HG02798 (cell line): ENCODE measurements at regions not wholly inside any gene's neighbourhood (a gene's known extent, or its start where the extent isn't known, plus 50 kb on each side); places are given as distances from the start of the nearest gene placed in this dataset.

ENCODE experiments used
- ATAC-seq: cut with Tn5 transposase; IDR thresholded peaks from one replicate; pipeline ENCODE4 v1.9.1; 2021; ENCODE audit warnings: mild to moderate bottlenecking; ENCODE audit not compliant: unreplicated experiment, poor library complexity

DNA sequence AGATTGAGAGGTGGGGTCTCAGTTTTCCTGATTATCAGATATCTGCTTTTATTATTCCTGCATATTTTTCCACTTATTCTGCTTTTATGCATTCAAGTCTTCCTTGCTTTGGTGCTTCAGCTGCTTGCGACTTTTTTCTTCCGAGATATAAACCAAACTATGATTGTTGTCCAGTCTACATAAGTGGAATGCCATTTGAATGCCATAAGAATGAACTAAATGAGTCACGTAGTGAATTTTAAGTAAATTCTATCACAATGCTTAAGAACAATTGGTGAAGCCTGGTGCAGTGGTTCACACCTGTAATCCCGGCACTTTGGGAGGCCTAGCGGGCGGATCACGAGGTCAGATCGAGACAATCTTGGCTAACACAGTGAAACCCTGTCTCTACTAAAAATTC is 189.1 kb downstream of the PCDH18 start:
- ATAC-seq: no peak

DNA sequence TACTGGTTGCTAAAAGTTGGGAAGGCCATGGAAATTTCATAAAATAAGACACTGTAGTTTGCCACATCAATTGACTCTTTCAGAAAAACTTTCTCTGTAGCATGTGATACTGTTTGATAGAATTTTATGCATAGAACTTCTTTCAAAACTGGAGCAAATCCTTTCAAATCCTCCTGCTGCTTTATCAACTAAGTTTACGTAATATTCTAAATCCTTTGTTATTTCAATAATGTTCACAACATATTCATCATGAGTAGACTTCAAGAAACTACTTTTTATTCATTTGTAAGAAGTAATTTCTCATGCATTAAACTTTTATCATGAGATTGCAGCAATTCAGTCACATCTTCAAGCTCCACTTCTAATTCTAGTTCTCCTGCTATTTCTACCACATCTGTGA is 199.3 kb downstream of the PCDH18 start:
- no peak for ATAC-seq

GRCh38 chr4:137312257-137312656 is 220.0 kb downstream of the PCDH18 start:
- no peak for ATAC-seq

DNA sequence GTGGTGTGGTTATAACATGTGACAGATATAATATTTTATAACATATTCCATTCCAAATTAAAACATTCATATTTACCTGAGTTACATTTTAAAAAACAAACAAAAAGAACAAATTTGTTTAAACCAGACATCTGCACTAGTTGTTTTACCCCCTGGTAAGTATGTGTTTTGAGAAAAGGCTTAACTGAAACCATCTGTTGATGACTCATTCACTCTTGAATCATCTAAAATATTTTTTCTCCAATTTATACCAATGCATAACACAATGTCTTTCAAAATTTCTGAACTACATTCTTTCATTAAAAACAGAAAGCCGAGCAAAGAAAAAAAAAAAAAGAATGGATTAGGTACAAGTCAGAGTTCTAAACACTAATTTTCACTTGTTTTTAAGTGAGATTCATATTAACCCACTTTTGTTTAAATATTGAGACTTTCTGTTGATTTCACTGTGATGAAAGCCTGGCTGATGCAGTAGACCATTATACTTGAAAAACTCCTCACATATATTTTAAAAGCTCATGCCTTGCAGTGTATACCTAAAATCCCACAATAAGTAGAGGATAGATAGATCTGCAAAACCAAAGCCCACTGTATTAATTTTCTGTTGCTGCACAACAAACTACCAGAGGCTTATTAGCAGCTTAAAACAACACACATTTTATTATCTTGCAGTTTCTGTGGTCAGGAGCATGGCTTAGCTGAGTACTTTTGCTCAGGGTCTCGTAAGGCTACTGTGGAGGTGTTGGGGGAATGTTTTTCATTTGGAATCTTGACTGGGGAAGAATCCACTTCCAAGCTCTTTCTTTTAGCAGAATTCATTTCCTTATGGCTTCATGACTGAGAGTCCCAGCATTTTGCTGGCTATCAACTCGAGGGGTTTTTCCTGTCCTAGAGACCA is 221.5 kb downstream of the PCDH18 start:
- no peak for ATAC-seq

GRCh38 chr4:137310166-137310565 is 222.1 kb downstream of the PCDH18 start:
- ATAC-seq: no peak

GRCh38 chr4:137309424-137309823 is 222.9 kb downstream of the PCDH18 start:
- no peak for ATAC-seq

DNA sequence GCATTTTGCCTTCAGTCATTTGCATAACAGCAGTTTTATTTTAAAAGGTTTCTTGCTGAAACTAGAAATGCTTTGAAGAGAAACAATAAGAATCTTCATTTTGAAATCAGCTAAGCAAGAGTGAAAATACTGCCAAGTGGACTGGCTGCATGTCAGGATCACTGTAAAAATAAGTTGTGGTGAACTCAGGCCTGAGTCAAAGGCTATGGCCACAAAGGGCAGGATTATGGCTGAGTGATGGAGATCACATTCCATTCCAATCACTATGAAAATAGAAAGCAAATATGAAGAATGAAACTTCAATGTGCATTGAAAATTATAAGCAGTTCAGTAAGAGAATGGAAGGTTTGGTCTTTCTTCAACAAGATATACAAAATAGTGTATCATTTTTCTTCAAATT is 224.5 kb downstream of the PCDH18 start:
- no peak for ATAC-seq

DNA sequence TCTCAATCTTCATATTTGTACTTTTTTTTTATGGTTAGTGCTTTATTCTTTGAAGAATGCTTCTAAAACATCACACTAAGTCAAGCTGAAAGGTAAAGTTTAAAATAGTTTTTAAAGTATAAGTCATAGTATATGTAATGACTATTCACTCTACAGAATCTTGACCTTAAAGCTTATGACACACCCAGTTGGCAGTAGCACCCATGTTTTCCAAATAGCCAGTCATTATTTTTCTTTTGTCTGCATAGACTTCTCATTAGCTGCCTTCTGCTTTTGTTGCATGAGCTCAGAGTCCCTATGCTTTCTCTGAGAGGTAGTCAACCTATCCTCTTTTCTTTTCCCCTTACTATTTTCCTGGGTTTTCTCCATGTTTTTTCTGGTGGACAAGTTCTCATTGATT is 231.5 kb downstream of the PCDH18 start:
- ATAC-seq: no peak

- ATAC-seq: no peak
Observed at GRCh38 chr4:137299281-137299680, 233.0 kb downstream of the PCDH18 start.

DNA sequence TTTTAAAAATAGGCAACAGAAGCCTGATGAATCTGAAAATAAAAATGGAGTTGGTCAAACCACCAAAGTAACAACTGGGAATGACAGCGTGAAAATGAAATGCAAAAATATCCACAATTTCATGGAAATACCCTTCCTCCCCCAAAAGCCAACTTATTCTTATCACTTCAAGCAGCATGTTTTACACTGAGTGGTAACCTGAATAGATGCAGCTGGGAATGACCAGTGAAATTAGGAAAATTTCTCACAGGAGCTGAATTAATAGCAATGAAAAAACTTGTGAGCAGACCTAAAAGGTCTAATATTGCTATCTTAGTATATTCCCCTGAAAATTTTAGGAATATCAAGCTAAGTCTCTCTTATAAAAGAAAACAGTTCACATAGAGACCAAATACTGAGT is 239.0 kb downstream of the PCDH18 start:
- ATAC-seq: no peak

- ATAC-seq: no peak
Observed at GRCh38 chr4:137283737-137284136, 248.6 kb downstream of the PCDH18 start.

- no peak for ATAC-seq
Observed at GRCh38 chr4:137278431-137278830, 253.9 kb downstream of the PCDH18 start.

DNA sequence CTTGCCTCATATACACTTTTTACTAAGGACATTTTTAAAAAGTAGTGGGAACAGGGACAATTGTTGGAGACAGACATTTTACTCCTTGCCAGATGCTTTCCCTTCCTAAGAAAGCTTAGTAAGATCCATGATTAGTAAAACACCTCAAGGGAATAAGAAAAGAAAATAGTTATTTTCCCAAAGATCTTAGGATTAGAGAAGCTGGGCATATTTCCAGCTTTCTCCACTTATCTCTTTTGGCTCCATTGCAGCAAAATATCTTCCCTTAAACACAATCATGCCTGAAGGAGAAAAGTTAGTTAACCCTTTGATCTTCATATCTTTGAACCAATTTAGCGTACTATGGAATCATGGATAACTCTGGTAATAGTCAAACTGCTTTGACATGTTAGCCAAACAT is 257.9 kb downstream of the PCDH18 start:
- ATAC-seq: no peak

DNA sequence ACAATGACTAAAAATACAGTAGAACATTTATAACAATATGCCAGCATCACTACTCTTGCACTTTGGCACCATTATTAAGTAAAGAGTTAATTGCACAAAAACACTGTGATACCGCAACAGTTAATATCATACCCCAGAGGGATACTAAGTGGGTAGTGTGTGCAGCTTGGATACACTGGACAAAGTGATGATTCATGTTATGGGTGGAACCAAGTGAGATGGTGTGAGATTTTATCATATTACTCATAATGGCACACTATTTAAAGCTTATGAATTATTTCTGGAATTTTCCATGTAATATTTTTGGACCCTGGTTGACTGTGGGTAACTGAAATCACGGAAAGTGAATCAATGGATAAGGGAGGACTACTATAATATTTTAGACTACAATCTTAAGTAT is 265.3 kb downstream of the PCDH18 start:
- no peak for ATAC-seq

DNA sequence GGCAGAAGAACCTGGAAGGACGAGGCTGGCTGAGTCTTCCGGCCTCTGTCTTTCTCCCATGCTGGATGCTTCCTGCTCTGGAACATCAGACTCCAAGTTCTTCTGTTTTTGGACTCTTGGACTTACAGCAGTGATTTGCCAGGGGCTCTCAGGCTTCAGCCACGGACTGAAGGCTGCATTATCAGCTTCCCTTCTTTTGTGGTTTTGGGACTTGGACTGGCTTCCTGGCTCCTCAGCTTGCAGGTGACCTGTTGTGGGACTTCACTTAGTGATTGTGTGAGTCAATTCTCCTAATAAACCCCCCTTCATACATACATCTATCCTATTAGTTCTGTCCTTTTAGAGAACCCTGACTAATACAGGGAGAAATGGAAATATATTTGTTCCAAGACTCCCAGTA is 265.8 kb downstream of the PCDH18 start:
- no peak for ATAC-seq

- ATAC-seq: no peak
Observed at GRCh38 chr4:137263206-137263605, 269.1 kb downstream of the PCDH18 start.

DNA sequence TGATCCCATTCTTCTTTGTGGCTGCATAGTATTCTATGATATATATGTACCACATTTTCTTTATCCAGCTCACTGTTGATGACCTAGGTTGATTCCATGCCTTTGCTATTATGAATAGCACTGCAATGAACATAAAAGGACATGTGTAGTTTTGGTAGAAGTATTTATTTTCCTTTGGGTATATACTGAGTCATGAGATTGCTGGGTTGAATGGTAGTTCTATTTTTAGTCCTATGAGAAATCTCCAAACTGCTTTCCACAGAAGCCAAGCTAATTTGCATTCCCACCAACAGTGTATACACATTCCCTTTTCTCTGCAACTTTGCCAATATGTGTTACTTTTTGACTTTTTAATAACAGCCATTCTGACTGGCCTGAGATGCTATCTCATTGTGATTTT is 278.3 kb downstream of the PCDH18 start:
- ATAC-seq: no peak

- ATAC-seq: no peak
Observed at GRCh38 chr4:137249112-137249511, 283.2 kb downstream of the PCDH18 start.

DNA sequence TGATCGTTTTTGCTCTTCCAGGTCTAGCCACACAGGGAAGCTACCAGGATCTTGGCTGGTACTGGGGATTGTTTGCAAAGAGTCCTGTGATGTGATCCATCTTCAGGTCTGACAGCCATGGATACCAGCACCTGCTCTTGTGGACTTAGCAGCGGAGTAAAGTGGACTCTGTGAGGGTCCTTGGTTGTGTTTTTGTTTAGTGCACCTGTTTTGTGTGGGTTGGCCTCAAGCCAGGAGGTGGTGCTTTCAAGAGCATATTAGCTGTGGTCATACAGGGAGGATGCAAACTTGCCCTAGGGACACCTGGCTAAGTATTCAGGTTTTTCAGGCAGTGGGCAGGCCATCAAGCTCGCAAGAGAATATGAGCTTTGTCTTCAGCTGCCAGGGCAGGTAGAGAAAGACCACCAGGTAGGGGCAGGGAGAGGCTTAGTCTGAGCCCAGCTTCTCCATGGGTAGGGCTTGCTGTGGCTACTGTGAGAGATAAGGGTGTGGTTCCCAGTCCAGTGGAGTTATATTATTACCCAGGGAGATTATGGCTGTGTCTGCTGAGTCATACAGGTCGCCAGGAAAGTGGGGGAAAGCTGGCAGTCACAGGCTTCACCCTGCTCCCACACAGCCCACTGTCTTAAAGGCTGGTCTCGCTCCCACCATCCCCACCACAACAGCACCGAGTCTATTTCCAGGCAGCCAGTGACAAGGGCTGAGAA is 293.7 kb downstream of the PCDH18 start:
- ATAC-seq: no peak

DNA sequence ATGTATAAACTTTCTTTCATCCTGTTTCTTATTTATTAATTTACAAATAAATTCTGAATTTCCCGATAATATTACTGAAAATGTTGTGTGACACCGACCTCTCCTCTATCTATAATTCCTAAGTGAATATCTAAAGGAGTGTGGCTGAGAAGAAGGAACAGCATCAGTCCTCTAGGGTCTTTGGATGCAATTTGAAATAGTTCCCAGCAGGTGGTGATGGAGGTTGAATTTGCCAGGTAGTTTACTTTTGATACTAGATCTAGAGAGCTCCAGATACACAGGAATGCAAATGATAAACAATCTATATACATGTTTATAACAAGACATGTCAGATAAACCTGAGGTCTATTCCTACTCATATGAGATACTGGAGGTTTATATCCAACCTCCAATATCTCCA is 305.4 kb downstream of the PCDH18 start:
- no peak for ATAC-seq

DNA sequence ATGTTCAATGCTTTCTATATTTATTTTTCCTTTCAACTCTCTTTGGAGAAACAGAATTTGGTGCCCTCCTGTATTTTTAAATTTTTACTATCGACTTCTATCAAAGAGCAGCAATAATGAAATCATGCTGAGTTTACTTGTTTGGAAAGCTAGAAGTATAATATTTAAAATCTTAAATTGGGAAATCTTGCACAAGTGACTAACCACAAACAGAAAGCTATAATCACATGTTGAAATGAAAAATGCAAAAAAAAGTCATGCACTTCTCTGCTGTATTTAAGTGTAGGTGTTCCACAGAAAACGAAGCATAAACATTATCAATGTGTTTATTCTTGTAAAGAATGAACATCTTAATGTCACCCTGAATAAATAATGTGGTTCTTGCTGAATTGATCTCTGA is 306.1 kb downstream of the PCDH18 start:
- ATAC-seq: no peak
